ENCODE measurements at regions not wholly inside any gene's neighbourhood (a gene's known extent, or its start where the extent isn't known, plus 50 kb on each side); places are given as distances from the start of the nearest gene placed in this dataset.

DNA sequence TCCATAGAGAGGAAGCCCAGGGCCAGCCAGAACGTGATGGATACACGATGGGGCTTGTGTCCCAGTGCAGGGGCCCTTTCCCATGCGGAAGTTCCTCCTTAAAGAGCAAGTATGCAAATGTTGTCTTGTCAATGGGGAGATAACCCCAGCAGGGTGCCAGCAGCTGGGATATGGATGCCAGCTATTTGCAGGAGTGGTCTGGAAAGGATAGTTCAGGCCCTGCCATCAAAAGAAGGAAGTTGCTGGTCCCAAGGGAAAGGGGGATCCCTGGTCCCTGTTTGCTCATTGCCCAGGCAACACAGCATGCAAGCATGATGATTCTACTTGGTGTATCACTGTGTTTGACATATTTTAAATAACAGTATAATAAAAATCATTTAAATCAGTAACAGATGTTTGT lies 73.1 kb upstream of the HECW1 start:
- Histone ChIP-seq H3K79me2 (no peaks in the 10 kb centered on the region), H3K4me1 (ENCODE audit: insufficient read depth) (no peaks in the 10 kb centered on the region), H3K27ac (no peak overlapping the region), H3K4me2 (no peak overlapping the region), H2AFZ (no peak overlapping the region), H3K36me3 (replicated peaks; ENCODE audit: insufficient read depth, low read depth) (no peaks in the 10 kb centered on the region), H3K9me3 (ENCODE audit: low read depth) (no peaks in the 10 kb centered on the region), H3K9me2 (replicated peaks; ENCODE audit: insufficient read depth) (no peaks in the 10 kb centered on the region), H3K4me3 (no peak overlapping the region), H3K27me3 (no peaks in the 10 kb centered on the region), H4K20me1 (ENCODE audit: insufficient read depth, poor library complexity, severe bottlenecking) (no peaks in the 10 kb centered on the region)
- WGBS (ENCODE audit: low lambda C conversion rate, missing lambda C conversion rate), result 60% methylated on average over 3 of the region's 3 CpGs
- no peak for DNase-seq (ENCODE audit: low spot score)
- TF ChIP-seq EZH2 (IDR thresholded peaks at IDR 0.05; ENCODE audit: borderline replicate concordance) (no peak), EZH2phosphoT487 (IDR thresholded peaks at IDR 0.05; ENCODE audit: low read depth, severe bottlenecking, unreplicated experiment) (no peak)
- TF ChIP-seq, protein P1, sequence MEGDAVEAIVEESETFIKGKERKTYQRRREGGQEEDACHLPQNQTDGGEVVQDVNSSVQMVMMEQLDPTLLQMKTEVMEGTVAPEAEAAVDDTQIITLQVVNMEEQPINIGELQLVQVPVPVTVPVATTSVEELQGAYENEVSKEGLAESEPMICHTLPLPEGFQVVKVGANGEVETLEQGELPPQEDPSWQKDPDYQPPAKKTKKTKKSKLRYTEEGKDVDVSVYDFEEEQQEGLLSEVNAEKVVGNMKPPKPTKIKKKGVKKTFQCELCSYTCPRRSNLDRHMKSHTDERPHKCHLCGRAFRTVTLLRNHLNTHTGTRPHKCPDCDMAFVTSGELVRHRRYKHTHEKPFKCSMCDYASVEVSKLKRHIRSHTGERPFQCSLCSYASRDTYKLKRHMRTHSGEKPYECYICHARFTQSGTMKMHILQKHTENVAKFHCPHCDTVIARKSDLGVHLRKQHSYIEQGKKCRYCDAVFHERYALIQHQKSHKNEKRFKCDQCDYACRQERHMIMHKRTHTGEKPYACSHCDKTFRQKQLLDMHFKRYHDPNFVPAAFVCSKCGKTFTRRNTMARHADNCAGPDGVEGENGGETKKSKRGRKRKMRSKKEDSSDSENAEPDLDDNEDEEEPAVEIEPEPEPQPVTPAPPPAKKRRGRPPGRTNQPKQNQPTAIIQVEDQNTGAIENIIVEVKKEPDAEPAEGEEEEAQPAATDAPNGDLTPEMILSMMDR (IDR thresholded peaks at IDR 0.05; ENCODE audit: poor library complexity), result no peak

DNA sequence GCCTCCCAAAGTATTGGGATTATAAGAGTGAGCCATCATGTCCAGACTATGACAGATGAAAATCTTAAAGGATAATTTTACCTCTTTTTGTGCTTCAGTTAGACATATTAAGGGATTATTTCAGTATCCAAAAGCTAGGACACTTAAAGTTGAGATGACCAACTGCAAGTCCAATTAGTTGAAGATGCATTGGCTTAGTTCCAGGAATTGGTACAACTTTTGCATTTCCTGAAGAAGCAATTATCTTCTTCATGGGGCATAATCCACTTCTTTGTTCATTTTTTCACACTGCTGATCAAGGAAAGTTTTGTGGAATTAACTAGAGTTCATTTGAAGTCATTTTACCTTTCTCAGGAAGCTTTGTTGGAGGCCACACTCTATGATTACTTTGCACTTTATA lies 72.0 kb upstream of the HECW1 start:
- Histone ChIP-seq H3K9me3 (ENCODE audit: low read depth) (no peaks in the 10 kb centered on the region), H4K20me1 (ENCODE audit: insufficient read depth, poor library complexity, severe bottlenecking) (no peaks in the 10 kb centered on the region), H3K36me3 (replicated peaks; ENCODE audit: insufficient read depth, low read depth) (no peaks in the 10 kb centered on the region), H3K9me2 (replicated peaks; ENCODE audit: insufficient read depth) (no peaks in the 10 kb centered on the region), H2AFZ (no peak overlapping the region), H3K4me1 (ENCODE audit: insufficient read depth) (no peaks in the 10 kb centered on the region), H3K27me3 (no peaks in the 10 kb centered on the region), H3K4me2 (no peak overlapping the region), H3K27ac (no peak overlapping the region), H3K79me2 (no peaks in the 10 kb centered on the region), H3K4me3 (no peak overlapping the region)
- TF ChIP-seq EZH2 (IDR thresholded peaks at IDR 0.05; ENCODE audit: borderline replicate concordance), result no peak
- no peak for TF ChIP-seq EZH2phosphoT487 (IDR thresholded peaks at IDR 0.05; ENCODE audit: low read depth, severe bottlenecking, unreplicated experiment)
- TF ChIP-seq, protein P1 (IDR thresholded peaks at IDR 0.05; ENCODE audit: poor library complexity), result no peak
- no peak for DNase-seq (ENCODE audit: low spot score)

DNA sequence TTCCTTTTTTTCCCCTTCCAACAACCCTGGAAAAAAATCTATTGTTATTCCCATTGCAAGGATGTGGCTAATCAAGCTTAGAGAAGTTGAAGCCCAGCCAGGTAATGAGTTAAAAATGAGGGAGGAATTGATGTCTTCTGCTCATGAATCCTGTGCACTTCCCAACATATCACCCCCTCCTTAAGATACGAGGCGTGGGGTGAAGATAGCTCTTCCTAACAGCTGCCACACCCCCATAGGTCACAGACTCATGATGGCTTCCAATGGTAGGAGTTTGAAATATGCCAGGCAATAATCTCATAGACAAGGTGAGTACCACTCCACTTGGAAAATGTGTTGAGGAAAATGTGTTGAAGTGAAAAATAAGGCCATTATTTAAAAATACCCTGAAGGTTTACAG lies 71.3 kb upstream of the HECW1 start:
- H3K27ac ChIP-seq, result no peak overlapping the region
- H3K36me3 ChIP-seq (replicated peaks; ENCODE audit: insufficient read depth, low read depth), result no peaks in the 10 kb centered on the region
- H3K79me2 ChIP-seq, result no peaks in the 10 kb centered on the region
- no peak overlapping the region for H3K4me3 ChIP-seq
- H3K27me3 ChIP-seq, result no peaks in the 10 kb centered on the region
- DNase-seq (ENCODE audit: low spot score), result no peak
- H3K9me2 ChIP-seq (replicated peaks; ENCODE audit: insufficient read depth), result no peaks in the 10 kb centered on the region
- WGBS (ENCODE audit: low lambda C conversion rate, missing lambda C conversion rate), result 78% methylated on average over 2 of the region's 2 CpGs
- TF ChIP-seq EZH2phosphoT487 (IDR thresholded peaks at IDR 0.05; ENCODE audit: low read depth, severe bottlenecking, unreplicated experiment) (no peak), EZH2 (IDR thresholded peaks at IDR 0.05; ENCODE audit: borderline replicate concordance) (no peak)
- TF ChIP-seq, protein P1 (IDR thresholded peaks at IDR 0.05; ENCODE audit: poor library complexity), result no peak
- H2AFZ ChIP-seq, result no peak overlapping the region
- no peaks in the 10 kb centered on the region for H4K20me1 ChIP-seq (ENCODE audit: insufficient read depth, poor library complexity, severe bottlenecking)
- H3K4me2 ChIP-seq, result no peak overlapping the region
- H3K9me3 ChIP-seq (ENCODE audit: low read depth), result no peaks in the 10 kb centered on the region
- H3K4me1 ChIP-seq (ENCODE audit: insufficient read depth), result no peaks in the 10 kb centered on the region

DNA sequence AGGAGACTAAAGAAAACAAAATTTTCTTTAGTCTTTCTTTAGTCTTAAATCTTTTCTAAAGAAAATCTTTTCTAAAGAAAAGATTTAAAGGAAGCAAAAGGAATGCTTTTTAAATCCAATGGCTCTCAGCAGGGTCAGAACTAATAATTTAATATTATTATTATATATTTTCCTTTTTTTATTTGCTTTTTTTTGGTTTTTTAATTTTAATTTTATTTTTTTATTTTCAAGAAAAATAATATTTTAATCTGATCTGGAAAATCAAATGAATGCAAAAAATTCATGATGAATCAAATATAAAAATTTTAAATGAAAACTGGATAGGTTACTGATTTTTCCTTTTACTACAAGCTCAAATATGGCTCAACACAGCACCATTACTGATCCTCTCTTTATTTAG lies 70.7 kb upstream of the HECW1 start:
- no peaks in the 10 kb centered on the region for H4K20me1 ChIP-seq (ENCODE audit: insufficient read depth, poor library complexity, severe bottlenecking)
- no peak for DNase-seq (ENCODE audit: low spot score)
- no peaks in the 10 kb centered on the region for H3K79me2 ChIP-seq
- H3K9me2 ChIP-seq (replicated peaks; ENCODE audit: insufficient read depth), result no peaks in the 10 kb centered on the region
- no peaks in the 10 kb centered on the region for H3K9me3 ChIP-seq (ENCODE audit: low read depth)
- no peak overlapping the region for H2AFZ ChIP-seq
- no peaks in the 10 kb centered on the region for H3K36me3 ChIP-seq (replicated peaks; ENCODE audit: insufficient read depth, low read depth)
- H3K27me3 ChIP-seq, result no peaks in the 10 kb centered on the region
- no peak overlapping the region for H3K4me3 ChIP-seq
- TF ChIP-seq, protein P1 (IDR thresholded peaks at IDR 0.05; ENCODE audit: poor library complexity), result no peak
- TF ChIP-seq EZH2 (IDR thresholded peaks at IDR 0.05; ENCODE audit: borderline replicate concordance), result no peak
- no peak for TF ChIP-seq EZH2phosphoT487 (IDR thresholded peaks at IDR 0.05; ENCODE audit: low read depth, severe bottlenecking, unreplicated experiment)
- no peak overlapping the region for H3K4me2 ChIP-seq
- no peak overlapping the region for H3K27ac ChIP-seq
- H3K4me1 ChIP-seq (ENCODE audit: insufficient read depth), result no peaks in the 10 kb centered on the region
